ENCODE measurements at regions not wholly inside any gene's neighbourhood (a gene's known extent, or its start where the extent isn't known, plus 50 kb on each side); places are given as distances from the start of the nearest gene placed in this dataset.

GRCh38 chr17:13351046-13351445 lies 250.7 kb downstream of the HS3ST3A1 start:
- Mint-ChIP-seq H3K4me3 (peak overlapping the region; percentile 38), H3K27ac (peak overlapping the region; percentile 92)

GRCh38 chr17:13350466-13350865 lies 251.3 kb downstream of the HS3ST3A1 start:
- Mint-ChIP-seq H3K4me1 (ENCODE audit: low read depth) (peaks cover 95% of the 10 kb centered on the region), H3K27me3 (ENCODE audit: insufficient read depth) (no peaks in the 10 kb centered on the region; the same call in none of the 2 replicates), H3K9me3 (peaks cover 4% of the 10 kb centered on the region; the same call in 1 of the 2 replicates), H3K27ac (peak overlapping the region; percentile 92), H3K4me3 (peak overlapping the region; percentile 45; the same call in 1 of the 2 replicates), H3K36me3 (ENCODE audit: low read depth) (peaks cover 11% of the 10 kb centered on the region; the same call in 1 of the 2 replicates)
- TF ChIP-seq CTCF (IDR thresholded peaks at IDR 0.05), result no peak
- no peak for DNase-seq

More at GRCh38 chr17:13351046-13351445, 250.7 kb downstream of the HS3ST3A1 start:
- Mint-ChIP-seq H3K9me3 (peaks cover 4% of the 10 kb centered on the region; the same call in 1 of the 2 replicates), H3K36me3 (ENCODE audit: low read depth) (peaks cover 11% of the 10 kb centered on the region; the same call in 1 of the 2 replicates), H3K27me3 (ENCODE audit: insufficient read depth) (no peaks in the 10 kb centered on the region; the same call in none of the 2 replicates), H3K4me1 (ENCODE audit: low read depth) (peaks cover 89% of the 10 kb centered on the region)
- peak; percentile 86 for DNase-seq
- no peak for TF ChIP-seq CTCF (IDR thresholded peaks at IDR 0.05)

- Mint-ChIP-seq H3K4me1 (ENCODE audit: low read depth) (peaks cover 80% of the 10 kb centered on the region), H3K4me3 (peak overlapping the region; percentile 85), H3K36me3 (ENCODE audit: low read depth) (peaks cover 11% of the 10 kb centered on the region; the same call in 1 of the 2 replicates), H3K27ac (peak overlapping the region; percentile 99), H3K9me3 (peaks cover 4% of the 10 kb centered on the region; the same call in 1 of the 2 replicates), H3K27me3 (ENCODE audit: insufficient read depth) (no peaks in the 10 kb centered on the region; the same call in none of the 2 replicates)
- peak; percentile 99 for DNase-seq
- TF ChIP-seq CTCF (IDR thresholded peaks at IDR 0.05), result no peak
Measured at GRCh38 chr17:13346996-13347762, 254.6 kb downstream of the HS3ST3A1 start.

GRCh38 chr17:13346592-13346991 lies 255.1 kb downstream of the HS3ST3A1 start:
- peak overlapping the region; percentile 85 for H3K4me3 Mint-ChIP-seq
- DNase-seq, result peak; percentile 23
- peaks cover 4% of the 10 kb centered on the region; the same call in 1 of the 2 replicates for H3K9me3 Mint-ChIP-seq
- no peak for TF ChIP-seq CTCF (IDR thresholded peaks at IDR 0.05)
- no peaks in the 10 kb centered on the region; the same call in none of the 2 replicates for H3K27me3 Mint-ChIP-seq (ENCODE audit: insufficient read depth)
- peak overlapping the region; percentile 99 for H3K27ac Mint-ChIP-seq
- H3K4me1 Mint-ChIP-seq (ENCODE audit: low read depth), result peaks cover 74% of the 10 kb centered on the region
- H3K36me3 Mint-ChIP-seq (ENCODE audit: low read depth), result peaks cover 11% of the 10 kb centered on the region; the same call in 1 of the 2 replicates

- peaks cover 69% of the 10 kb centered on the region for H3K4me1 Mint-ChIP-seq (ENCODE audit: low read depth)
- H3K4me3 Mint-ChIP-seq, result peak overlapping the region; percentile 85
- peaks cover 11% of the 10 kb centered on the region; the same call in 1 of the 2 replicates for H3K36me3 Mint-ChIP-seq (ENCODE audit: low read depth)
- peaks cover 4% of the 10 kb centered on the region; the same call in 1 of the 2 replicates for H3K9me3 Mint-ChIP-seq
- DNase-seq, result peak; percentile 98
- peak overlapping the region; percentile 99 for H3K27ac Mint-ChIP-seq
- no peaks in the 10 kb centered on the region; the same call in none of the 2 replicates for H3K27me3 Mint-ChIP-seq (ENCODE audit: insufficient read depth)
- peak; percentile 57; the same call in 1 of the 2 replicates for TF ChIP-seq CTCF (IDR thresholded peaks at IDR 0.05)
Measured at GRCh38 chr17:13346081-13346533, 255.6 kb downstream of the HS3ST3A1 start.
